ENCODE measurements at regions not wholly inside any gene's neighbourhood (a gene's known extent, or its start where the extent isn't known, plus 50 kb on each side); places are given as distances from the start of the nearest gene placed in this dataset.

- no peak for DNase-seq (ENCODE audit: low spot score)
These were observed 61.2 kb downstream of the MBD3L1 start for GRCh38 chr19:8893419-8893818.

- DNase-seq (ENCODE audit: low spot score) = no peak
These were observed 64.9 kb downstream of the MBD3L1 start for GRCh38 chr19:8897106-8897505.

- DNase-seq (ENCODE audit: low spot score) = no peak
These were observed 67.2 kb downstream of the MBD3L1 start for GRCh38 chr19:8899356-8899755.

- no peak for DNase-seq (ENCODE audit: low spot score)
These were observed 68.2 kb downstream of the MBD3L1 start for GRCh38 chr19:8900421-8900820.

GRCh38 chr19:8902520-8902919 is 70.3 kb downstream of the MBD3L1 start:
- no peak for DNase-seq (ENCODE audit: low spot score)

GRCh38 chr19:8904597-8904996 is 72.4 kb downstream of the MBD3L1 start:
- DNase-seq (ENCODE audit: low spot score) = no peak

GRCh38 chr19:8905342-8905741 is 73.2 kb downstream of the MBD3L1 start:
- DNase-seq (ENCODE audit: low spot score) = no peak

- DNase-seq (ENCODE audit: low spot score) = no peak
These were observed 75.9 kb downstream of the MBD3L1 start for GRCh38 chr19:8908066-8908465.

GRCh38 chr19:8910775-8911414 is 78.7 kb downstream of the MBD3L1 start:
- no peak for DNase-seq (ENCODE audit: low spot score)

- DNase-seq (ENCODE audit: low spot score) = no peak
These were observed 83.8 kb downstream of the MBD3L1 start for GRCh38 chr19:8915997-8916396.

- DNase-seq (ENCODE audit: low spot score) = no peak
These were observed 87.6 kb downstream of the MUC16 start for GRCh38 chr19:8922591-8922990.

- no peak for DNase-seq (ENCODE audit: low spot score)
These were observed 85.9 kb downstream of the MUC16 start for GRCh38 chr19:8924283-8924682.

- no peak for DNase-seq (ENCODE audit: low spot score)
These were observed 83.9 kb downstream of the MUC16 start for GRCh38 chr19:8926341-8926740.

GRCh38 chr19:8935460-8935859 is 74.7 kb downstream of the MUC16 start:
- DNase-seq (ENCODE audit: low spot score) = peak; percentile 36

GRCh38 chr19:8938576-8938975 is 71.6 kb downstream of the MUC16 start:
- DNase-seq (ENCODE audit: low spot score) = no peak

Data from A172 (cell line).